H1 (cell line): ENCODE measurements at regions not wholly inside any gene's neighbourhood (a gene's known extent, or its start where the extent isn't known, plus 50 kb on each side); places are given as distances from the start of the nearest gene placed in this dataset.

ENCODE experiments used
- CTCF ChIA-PET: fragments of 300-600 bp; sonication (Branson Sonifier 250); formaldehyde crosslinking; loops from one replicate; lab custom pipeline; 2021; ENCODE audit not compliant: partially characterized antibody; lab: Charles Lee
- POLR2A ChIA-PET: fragments of 300-600 bp; sonication (Branson Sonifier 250); formaldehyde crosslinking; loops from one replicate; lab custom pipeline; 2021; ENCODE audit warnings: inconsistent platforms; ENCODE audit not compliant: partially characterized antibody; lab: Charles Lee
- DNase-seq, 2 experiments: peaks; one replicate each; pipeline versions ENCODE4 v3.0.0 to v3.0.0-alpha.2; 2010 to 2022; ENCODE audit warnings: low spot score in 2 of 2, low read depth in 1 of 2, mixed read lengths in 1 of 2
- FAIRE-seq: peaks from 2 replicates; lab custom pipeline; 2011; peaks lifted over from hg19 to GRCh38; lab: Jason Lieb, UNC
- H2AFZ ChIP-seq: 2 replicates; pipeline ENCODE4 v1.8.1; 2012; ENCODE audit warnings: low read length, inconsistent platforms
- H2AK5ac ChIP-seq: 2 replicates; pipeline ENCODE4 v1.6.1; 2013; ENCODE audit warnings: low read depth, low read length
- H2BK120ac ChIP-seq: replicated peaks from 2 replicates; pipeline ENCODE3; 2013; ENCODE audit warnings: low read depth, low read length, inconsistent platforms
- H2BK12ac ChIP-seq: 2 replicates; pipeline ENCODE4 v1.6.1; 2013; ENCODE audit warnings: low read depth, low read length
- H2BK15ac ChIP-seq: 2 replicates; pipeline ENCODE4 v1.6.1; 2013; ENCODE audit warnings: low read length
- H2BK20ac ChIP-seq: 2 replicates; pipeline ENCODE4 v1.6.1; 2013; ENCODE audit warnings: low read length
- H2BK5ac ChIP-seq: 2 replicates; pipeline ENCODE4 v1.6.1; 2013; ENCODE audit warnings: low read depth, low read length
- H3K14ac ChIP-seq: 2 replicates; pipeline ENCODE4 v1.6.1; 2013; ENCODE audit warnings: inconsistent platforms; ENCODE audit not compliant: insufficient read length
- H3K18ac ChIP-seq: 2 replicates; pipeline ENCODE4 v1.6.1; 2013; ENCODE audit warnings: low read length; ENCODE audit errors: extremely low read depth
- H3K23ac ChIP-seq: 2 replicates; pipeline ENCODE4 v1.6.1; 2013; ENCODE audit warnings: inconsistent platforms; ENCODE audit not compliant: insufficient read length
- H3K23me2 ChIP-seq: 2 replicates; pipeline ENCODE4 v1.6.1; 2013; ENCODE audit warnings: low read depth, low read length
- H3K27ac ChIP-seq: 2 replicates; pipeline ENCODE4 v1.6.1; 2011; ENCODE audit warnings: low read depth, low read length, inconsistent platforms
- H3K27me3 ChIP-seq, 4 experiments: replicated peaks in 1 of 4; 1 replicate in 1 of 4; 2 replicates in 3 of 4; pipeline versions ENCODE4 v1.6.1 to v1.8.1; 2011 to 2013; ENCODE audit warnings: low read length in 3 of 4, mild to moderate bottlenecking in 3 of 4, inconsistent platforms in 2 of 4, mixed read lengths in 2 of 4, moderate library complexity in 1 of 4; ENCODE audit not compliant: control insufficient read depth in 3 of 4, insufficient read depth in 3 of 4; ENCODE audit errors: extremely low read depth in 1 of 4
- H3K36me3 ChIP-seq, 4 experiments: 2 replicates each; pipeline versions ENCODE4 v1.6.1 to v1.8.1; 2011 to 2013; ENCODE audit warnings: mild to moderate bottlenecking in 4 of 4, low read length in 3 of 4, moderate library complexity in 2 of 4, control low read depth in 1 of 4, inconsistent platforms in 1 of 4; ENCODE audit not compliant: insufficient read depth in 4 of 4, control insufficient read depth in 2 of 4
- H3K4ac ChIP-seq: replicated peaks from 2 replicates; pipeline ENCODE3; 2013; ENCODE audit warnings: low read length, low read depth, mixed read lengths, inconsistent platforms; ENCODE audit not compliant: insufficient read length
- H3K4me1 ChIP-seq, 4 experiments: replicated peaks in 1 of 4; 1 replicate in 1 of 4; 2 replicates in 3 of 4; pipeline versions ENCODE4 v1.6.1 to v1.8.1; 2011 to 2013; ENCODE audit warnings: low read length in 3 of 4, inconsistent platforms in 2 of 4, mixed read lengths in 1 of 4; ENCODE audit not compliant: insufficient read depth in 4 of 4, control insufficient read depth in 3 of 4
- H3K4me2 ChIP-seq, 2 experiments: 2 replicates each; pipeline versions ENCODE4 v1.6.1 to v1.8.1; 2011 to 2013; ENCODE audit warnings: low read depth in 2 of 2, low read length in 2 of 2, control low read depth in 1 of 2, inconsistent platforms in 1 of 2, mild to moderate bottlenecking in 1 of 2; ENCODE audit not compliant: insufficient read depth in 1 of 2
- H3K4me3 ChIP-seq, 4 experiments: fragments of 200-600, 300-600 bp in 1 of 4; sonication (generic), shearing (Covaris generic), sonication (Bioruptor Twin) in 1 of 4; 2 replicates each; pipeline versions ENCODE4 v1.5.1 to v1.8.1; 2011 to 2016; ENCODE audit warnings: low read length in 4 of 4, low read depth in 3 of 4, control low read depth in 2 of 4, inconsistent platforms in 2 of 4, mild to moderate bottlenecking in 2 of 4, mixed read lengths in 1 of 4, moderate library complexity in 1 of 4; ENCODE audit not compliant: insufficient read depth in 2 of 4; ENCODE audit errors: extremely low read depth in 1 of 4
- H3K56ac ChIP-seq: replicated peaks from 2 replicates; pipeline ENCODE3; 2013; ENCODE audit warnings: low read depth, mild to moderate bottlenecking, mixed read lengths, low read length, inconsistent platforms; ENCODE audit not compliant: insufficient read length
- H3K79me1 ChIP-seq: 2 replicates; pipeline ENCODE4 v1.6.1; 2013; ENCODE audit warnings: low read depth, low read length, control low read depth
- H3K79me2 ChIP-seq, 2 experiments: 2 replicates each; pipeline versions ENCODE4 v1.6.1 to v1.8.1; 2012 to 2013; ENCODE audit warnings: low read length in 2 of 2, mild to moderate bottlenecking in 2 of 2, inconsistent platforms in 1 of 2; ENCODE audit not compliant: insufficient read depth in 2 of 2, control insufficient read depth in 1 of 2
- H3K9ac ChIP-seq, 4 experiments: replicated peaks in 1 of 4; 1 replicate in 1 of 4; 2 replicates in 3 of 4; pipeline versions ENCODE4 v1.6.1 to v1.8.1; 2011 to 2013; ENCODE audit warnings: low read depth in 3 of 4, low read length in 3 of 4, control low read depth in 2 of 4, mild to moderate bottlenecking in 2 of 4, moderate library complexity in 2 of 4, inconsistent platforms in 1 of 4; ENCODE audit errors: extremely low read depth in 1 of 4
- H3K9me3 ChIP-seq, 2 experiments: 2 replicates each; pipeline versions ENCODE4 v1.6.1 to v1.8.1; 2012 to 2013; ENCODE audit warnings: mild to moderate bottlenecking in 2 of 2, moderate library complexity in 2 of 2, control low read depth in 1 of 2, inconsistent platforms in 1 of 2, low read depth in 1 of 2, low read length in 1 of 2, mixed read lengths in 1 of 2; ENCODE audit not compliant: insufficient read depth in 2 of 2
- H4K20me1 ChIP-seq, 2 experiments: replicated peaks in 1 of 2; 2 replicates each; pipeline versions ENCODE3 to v1.8.1; 2011 to 2013; ENCODE audit warnings: inconsistent platforms in 2 of 2, low read length in 2 of 2, mild to moderate bottlenecking in 1 of 2; ENCODE audit not compliant: insufficient read depth in 2 of 2, control insufficient read depth in 1 of 2
- H4K5ac ChIP-seq: 2 replicates; pipeline ENCODE4 v1.6.1; 2013; ENCODE audit warnings: low read length, low read depth, mixed read lengths, inconsistent platforms; ENCODE audit not compliant: insufficient read length
- H4K8ac ChIP-seq: 2 replicates; pipeline ENCODE4 v1.8.0; 2013; ENCODE audit warnings: mild to moderate bottlenecking, moderate library complexity, low read length, inconsistent platforms; ENCODE audit not compliant: insufficient read depth; ENCODE audit errors: extremely low read depth
- H4K91ac ChIP-seq: replicated peaks from 2 replicates; pipeline ENCODE3; 2013; ENCODE audit warnings: low read length, mixed read lengths, inconsistent platforms; ENCODE audit not compliant: insufficient read length
- BCL11A ChIP-seq, 2 experiments: IDR thresholded peaks; one replicate each; pipeline ENCODE4 v1.6.1; 2011; ENCODE audit warnings: low read depth in 2 of 2, low read length in 2 of 2, mild to moderate bottlenecking in 2 of 2
- BRCA1 ChIP-seq: IDR thresholded peaks from 2 replicates; pipeline ENCODE4 v1.6.1; 2012; ENCODE audit warnings: low read depth, low read length, improper control_type of control experiment
- CEBPB ChIP-seq: IDR thresholded peaks from 2 replicates; pipeline ENCODE4 v1.6.1; 2012; ENCODE audit warnings: low read depth, low read length
- GABPA ChIP-seq: IDR thresholded peaks from 2 replicates; pipeline ENCODE4 v1.6.1; 2011; ENCODE audit warnings: mild to moderate bottlenecking, low read length, moderate library complexity, borderline replicate concordance; ENCODE audit not compliant: insufficient read depth
- HDAC2 ChIP-seq, 2 experiments: fragments of 300-600 bp in 1 of 2; sonication (generic) in 1 of 2; IDR thresholded peaks; 2 replicates each; pipeline ENCODE4 v1.6.1; 2011 to 2012; ENCODE audit warnings: low read depth in 2 of 2, low read length in 2 of 2, mild to moderate bottlenecking in 2 of 2, moderate library complexity in 2 of 2, borderline replicate concordance in 1 of 2, inconsistent platforms in 1 of 2
- SIRT6 ChIP-seq: IDR thresholded peaks from one replicate; pipeline ENCODE4 v1.7.1; 2012; ENCODE audit warnings: low read length, inconsistent platforms
- TBP ChIP-seq: IDR thresholded peaks from 2 replicates; pipeline ENCODE4 v1.6.1; 2011; ENCODE audit warnings: low read depth, low read length, improper control_type of control experiment
- WGBS, 2 experiments: shearing (Covaris generic) in 1 of 2; methylation state at CpG; one replicate each; pipeline versions ENCODE4 v1.1.6 to v1.1.7; 2013 to 2015; ENCODE audit warnings: low lambda C conversion rate in 2 of 2, mixed read lengths in 2 of 2, inconsistent platforms in 1 of 2, low coverage in 1 of 2, missing lambda C conversion rate in 1 of 2; ENCODE audit not compliant: insufficient replicate concordance in 2 of 2, insufficient coverage in 1 of 2, insufficient read length in 1 of 2; ENCODE audit errors: extremely low coverage in 1 of 2, missing lambda C conversion rate in 1 of 2; 5-methylcytosine and 5-hydroxymethylcytosine counted together

- TF ChIP-seq TBP: no peak
- no peak for TF ChIP-seq GABPA
- TF ChIP-seq BCL11A (IDR thresholded peaks at IDR 0.05; ENCODE audit: low read depth in 2 of 2, low read length in 2 of 2): no peak
- TF ChIP-seq CEBPB: no peak
- TF ChIP-seq SIRT6: no peak
- TF ChIP-seq BRCA1: no peak
- TF ChIP-seq HDAC2 (IDR thresholded peaks at IDR 0.05; ENCODE audit: borderline replicate concordance in 1 of 2, low read depth in 2 of 2, low read length in 2 of 2): no peak
- H3K79me2 ChIP-seq: no peaks in the 10 kb centered on the region
- no peaks in the 10 kb centered on the region for H3K23me2 ChIP-seq
- H3K4ac ChIP-seq: no peak overlapping the region
- H4K5ac ChIP-seq: no peak overlapping the region
- H2BK120ac ChIP-seq: no peak overlapping the region
- H4K91ac ChIP-seq: no peak overlapping the region
- H4K8ac ChIP-seq: no peak overlapping the region
- H3K56ac ChIP-seq: no peak overlapping the region
- FAIRE-seq (no peak), DNase-seq (no peak)
- H3K23ac ChIP-seq: no peak overlapping the region
- H2BK12ac ChIP-seq: no peak overlapping the region
- peaks cover 0 to 25% (median 9%) of the 10 kb centered on the region in 4 experiments; a peak in 6 of 7 replicates for H3K4me1 ChIP-seq
- H3K27ac ChIP-seq: no peak overlapping the region
- H2BK20ac ChIP-seq: no peak overlapping the region; the same call in 1 of the 2 replicates
- H2BK5ac ChIP-seq: no peak overlapping the region
- no peaks in the 10 kb centered on the region for H4K20me1 ChIP-seq
- ChIA-PET POLR2A (interaction anchor here (1.1 kb wide), 1 partner anchor 99 kb away, joined by 3 read pairs; no protein-coding TSS in a partner anchor), CTCF (interaction anchor here (0.6 to 3.6 kb wide), 16 partner anchors 8 to 831 kb away, joined by 3 to 19 read pairs (median 4); no protein-coding TSS in a partner anchor)
- WGBS, 2 experiments: 85% methylated on average over 5 of the region's 5 CpGs; no CpG with 5 or more reads in 1 of the 2 experiments
- no peaks in the 10 kb centered on the region; the same call in 1 of the 2 replicates for H3K79me1 ChIP-seq
- H2BK15ac ChIP-seq: no peak overlapping the region
- no peak overlapping the region for H2AFZ ChIP-seq
- no peak overlapping the region for H3K14ac ChIP-seq
- no peak overlapping the region for H2AK5ac ChIP-seq
- H3K27me3 ChIP-seq: no peaks in the 10 kb centered on the region
- no peaks in the 10 kb centered on the region for H3K9me3 ChIP-seq
- H3K4me3 ChIP-seq: no peak overlapping the region
- H3K36me3 ChIP-seq: no peaks in the 10 kb centered on the region
- H3K4me2 ChIP-seq: no peak overlapping the region
- H3K18ac ChIP-seq: no peak overlapping the region
- no peak overlapping the region for H3K9ac ChIP-seq
Measured at GRCh38 chr7:130904792-130905191, 170.8 kb upstream of the KLF14 start.
